ENCODE measurements at regions not wholly inside any gene's neighbourhood (a gene's known extent, or its start where the extent isn't known, plus 50 kb on each side); places are given as distances from the start of the nearest gene placed in this dataset.
"Not testable (repeated sequence)": the region's sequence is repeated elsewhere in the genome, so short reads cannot be mapped to it uniquely, and the experiment has no call there.

DNA sequence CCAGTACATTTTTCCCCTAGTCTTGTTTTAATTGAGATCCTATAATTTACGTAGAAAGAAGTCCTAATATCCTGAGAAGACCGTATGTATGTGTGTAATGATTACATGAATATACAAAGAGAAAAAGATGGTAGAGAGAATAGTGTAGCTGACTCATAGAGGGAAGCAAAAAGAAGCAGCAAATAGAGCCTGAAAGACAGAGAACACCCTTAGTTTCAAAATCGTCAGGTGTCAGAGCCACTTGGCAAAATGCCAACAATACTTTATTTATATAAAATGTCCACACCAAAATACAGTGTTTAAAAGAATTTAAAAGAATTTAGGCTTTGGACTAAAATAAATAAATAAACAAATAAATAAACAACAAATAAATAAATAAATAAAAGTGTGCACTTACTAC is 1414.1 kb upstream of the EYS start:
- no peak overlapping the region for H3K4me3 Mint-ChIP-seq

DNA sequence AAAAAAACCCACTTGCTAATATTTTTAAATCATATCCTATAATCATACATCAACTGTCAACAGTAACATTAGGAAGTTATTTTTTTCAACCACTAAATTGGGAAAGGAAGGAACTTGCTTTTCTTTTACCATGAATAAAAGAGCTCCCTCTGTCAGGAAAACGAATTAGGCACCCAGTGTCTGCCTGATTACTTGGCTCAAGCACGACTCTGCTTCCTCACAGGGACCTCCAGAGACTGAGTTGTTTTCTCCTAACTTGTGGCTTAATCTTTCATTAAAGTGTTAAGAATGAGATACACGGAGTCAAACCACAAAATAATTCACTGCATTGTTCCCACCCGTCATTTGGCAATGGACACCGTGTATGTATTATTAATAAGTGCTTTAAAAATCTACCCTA is 1405.1 kb upstream of the EYS start:
- no peak overlapping the region for H3K4me3 Mint-ChIP-seq
- no peaks in the 10 kb centered on the region for H3K9me3 ChIP-seq (ENCODE audit: control insufficient read depth, low read length, poor library complexity, severe bottlenecking)
- ATAC-seq (no peak), DNase-seq (no peak)
- no peaks in the 10 kb centered on the region for H3K4me1 Mint-ChIP-seq
- H3K36me3 Mint-ChIP-seq (ENCODE audit: low read depth) = no peaks in the 10 kb centered on the region
- H3K27ac Mint-ChIP-seq = no peak overlapping the region
- H3K27me3 Mint-ChIP-seq = no peaks in the 10 kb centered on the region

More for the DNA sequence above, 1414.1 kb upstream of the EYS start:
- H3K27ac Mint-ChIP-seq = no peak overlapping the region
- ATAC-seq (no peak), DNase-seq (no peak)
- no peaks in the 10 kb centered on the region for H3K27me3 Mint-ChIP-seq
- H3K4me1 Mint-ChIP-seq = no peaks in the 10 kb centered on the region
- H3K36me3 Mint-ChIP-seq (ENCODE audit: low read depth) = no peaks in the 10 kb centered on the region
- H3K9me3 ChIP-seq (ENCODE audit: control insufficient read depth, low read length, poor library complexity, severe bottlenecking) = no peaks in the 10 kb centered on the region

DNA sequence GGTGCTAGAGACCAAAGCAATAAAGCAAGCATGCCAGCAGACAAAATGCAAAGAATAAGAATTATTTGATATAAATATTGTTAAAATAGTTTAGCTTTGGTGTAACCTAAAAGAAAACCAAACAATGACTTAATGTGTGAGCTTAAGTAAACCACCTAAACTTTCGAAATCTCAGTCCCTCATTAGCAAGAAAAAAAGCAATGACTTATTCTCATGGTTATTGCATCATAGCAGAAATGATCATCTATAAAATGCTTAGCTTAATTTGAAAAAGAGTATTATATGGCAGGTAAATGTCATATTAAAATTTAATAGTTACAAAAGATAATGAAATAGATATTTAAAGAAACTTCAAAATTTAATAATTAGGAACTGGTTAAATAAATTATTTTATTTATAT is 1395.7 kb upstream of the EYS start:
- no peaks in the 10 kb centered on the region for H3K9me3 ChIP-seq (ENCODE audit: control insufficient read depth, low read length, poor library complexity, severe bottlenecking)
- Mint-ChIP-seq H3K27ac (no peak overlapping the region), H3K27me3 (no peaks in the 10 kb centered on the region), H3K4me1 (no peaks in the 10 kb centered on the region), H3K36me3 (ENCODE audit: low read depth) (no peaks in the 10 kb centered on the region), H3K4me3 (no peak overlapping the region)
- DNase-seq (no peak), ATAC-seq (no peak)

DNA sequence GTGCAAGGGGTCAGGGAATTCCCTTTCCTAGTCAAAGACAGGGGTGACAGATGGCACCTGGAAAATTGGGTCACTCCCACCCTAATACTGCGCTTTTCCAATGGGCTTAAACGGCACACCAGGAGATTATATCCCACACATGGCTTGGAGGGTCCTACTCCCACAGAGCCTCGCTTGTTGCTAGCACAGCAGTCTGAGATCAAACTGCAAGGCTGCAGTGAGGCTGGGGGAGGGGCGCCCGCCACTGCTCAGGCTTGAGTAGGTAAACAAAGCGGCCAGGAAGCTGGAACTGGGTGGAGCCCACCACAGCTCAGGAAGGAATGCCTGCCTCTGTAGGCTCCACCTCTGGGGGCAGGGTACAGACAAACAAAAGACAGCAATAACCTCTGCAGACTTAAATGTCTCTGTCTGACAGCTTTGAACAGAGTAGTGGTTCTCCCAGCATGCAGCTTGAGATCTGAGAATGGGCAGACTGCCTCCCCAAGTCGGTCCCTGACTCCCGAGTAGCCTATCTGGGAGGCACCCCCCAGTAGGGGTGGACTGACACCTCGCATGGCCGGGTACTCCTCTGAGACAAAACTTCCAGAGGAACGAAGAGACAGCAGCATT is 1388.7 kb upstream of the EYS start:
- not testable (repeated sequence) for H3K36me3 Mint-ChIP-seq (ENCODE audit: low read depth); H3K4me1 Mint-ChIP-seq; H3K27me3 Mint-ChIP-seq; H3K9me3 ChIP-seq (ENCODE audit: control insufficient read depth, low read length, poor library complexity, severe bottlenecking); H3K4me3 Mint-ChIP-seq; DNase-seq; ATAC-seq; H3K27ac Mint-ChIP-seq

DNA sequence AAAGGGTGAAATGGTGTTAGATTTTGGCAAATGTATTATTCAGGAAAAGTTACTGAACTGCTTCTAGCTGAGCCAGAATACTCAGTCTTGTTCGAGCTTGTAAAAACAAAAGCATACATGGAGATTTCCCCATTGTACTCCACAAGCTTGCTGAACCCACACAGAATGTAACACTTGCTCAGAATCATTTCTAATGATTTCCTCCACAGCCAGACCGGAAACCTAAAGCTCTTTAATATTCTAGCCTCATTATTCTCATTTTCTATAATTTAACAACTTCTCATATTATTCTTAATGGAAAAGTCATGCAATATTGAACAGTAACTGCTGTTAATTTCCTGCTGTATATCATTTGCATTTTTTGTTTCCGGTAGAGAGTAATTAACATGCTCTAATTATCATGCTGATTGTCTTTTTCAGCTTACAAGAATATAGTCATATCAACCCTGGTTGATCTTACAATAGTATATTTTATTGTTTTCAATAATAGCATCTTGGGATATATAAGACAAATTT is 1387.5 kb upstream of the EYS start:
- no peak overlapping the region for H3K27ac Mint-ChIP-seq
- no peaks in the 10 kb centered on the region for H3K4me1 Mint-ChIP-seq
- DNase-seq (no peak), ATAC-seq (no peak)
- H3K9me3 ChIP-seq (ENCODE audit: control insufficient read depth, low read length, poor library complexity, severe bottlenecking) = no peaks in the 10 kb centered on the region
- H3K27me3 Mint-ChIP-seq = no peaks in the 10 kb centered on the region
- H3K4me3 Mint-ChIP-seq = no peak overlapping the region
- no peaks in the 10 kb centered on the region for H3K36me3 Mint-ChIP-seq (ENCODE audit: low read depth)

DNA sequence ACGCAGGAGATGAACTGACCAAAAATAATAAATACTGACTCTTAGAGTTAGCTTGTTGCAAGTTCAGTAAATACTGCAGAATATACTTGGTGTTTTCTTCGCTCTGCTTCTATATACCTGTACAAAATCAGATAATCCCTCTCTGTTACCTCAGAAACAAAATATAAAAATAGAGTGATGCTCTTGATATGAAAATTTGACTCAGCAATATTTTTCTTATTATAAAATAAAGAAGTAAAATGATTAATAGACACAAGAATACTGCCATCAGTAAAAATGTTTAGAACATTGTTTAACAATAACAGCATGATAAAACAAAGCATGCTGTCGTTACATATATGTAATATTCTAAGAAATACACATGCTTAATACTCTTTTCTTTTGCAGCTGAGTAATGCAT is 1366.9 kb upstream of the EYS start:
- DNase-seq (no peak), ATAC-seq (no peak)
- H3K27me3 Mint-ChIP-seq = no peaks in the 10 kb centered on the region
- H3K36me3 Mint-ChIP-seq (ENCODE audit: low read depth) = no peaks in the 10 kb centered on the region
- H3K4me3 Mint-ChIP-seq = no peak overlapping the region
- no peaks in the 10 kb centered on the region for H3K9me3 ChIP-seq (ENCODE audit: control insufficient read depth, low read length, poor library complexity, severe bottlenecking)
- no peaks in the 10 kb centered on the region for H3K4me1 Mint-ChIP-seq
- H3K27ac Mint-ChIP-seq = no peak overlapping the region

DNA sequence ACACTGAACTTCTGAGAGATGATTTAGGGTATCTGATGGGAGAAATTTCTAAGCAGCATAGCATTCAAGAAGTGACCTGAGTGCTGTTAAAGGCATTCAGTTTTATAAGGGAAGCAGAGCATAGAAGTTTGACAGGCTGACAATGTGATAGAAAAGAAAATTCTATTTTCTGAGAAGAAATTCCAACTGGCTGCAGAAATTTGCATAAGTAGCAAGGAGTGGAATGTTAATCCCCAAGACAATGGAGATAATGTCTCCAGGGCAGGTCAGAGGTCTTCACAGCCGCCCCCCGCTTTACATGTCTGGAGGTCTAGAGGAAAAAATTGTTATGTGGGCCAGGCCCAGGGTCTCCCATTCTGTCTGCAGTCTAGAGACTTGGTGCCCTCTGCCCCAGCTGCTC is 1361.8 kb upstream of the EYS start:
- H3K36me3 Mint-ChIP-seq (ENCODE audit: low read depth) = no peaks in the 10 kb centered on the region
- H3K27ac Mint-ChIP-seq = no peak overlapping the region
- H3K9me3 ChIP-seq (ENCODE audit: control insufficient read depth, low read length, poor library complexity, severe bottlenecking) = no peaks in the 10 kb centered on the region
- no peak overlapping the region for H3K4me3 Mint-ChIP-seq
- no peaks in the 10 kb centered on the region for H3K27me3 Mint-ChIP-seq
- H3K4me1 Mint-ChIP-seq = no peaks in the 10 kb centered on the region
- no peak for DNase-seq
- no peak for ATAC-seq

DNA sequence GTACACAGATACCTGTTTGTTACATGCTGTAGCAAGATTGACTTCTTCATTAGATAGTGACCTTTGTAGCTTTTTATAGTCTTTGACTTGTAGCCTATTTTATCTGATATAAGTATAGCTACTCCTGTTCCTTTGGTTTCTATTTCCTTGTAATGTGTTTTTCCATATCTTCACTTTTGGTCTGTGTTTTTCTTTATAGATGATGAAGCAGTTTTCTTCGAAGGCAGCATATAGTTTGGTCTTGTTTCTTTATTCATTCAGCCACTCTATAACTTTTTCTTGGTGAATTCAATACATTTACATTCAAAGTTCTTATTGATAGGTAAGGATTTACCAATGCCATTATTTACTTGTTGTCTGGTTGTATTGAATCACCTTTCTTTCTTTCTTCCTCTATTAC is 1357.3 kb upstream of the EYS start:
- H3K27me3 Mint-ChIP-seq = no peaks in the 10 kb centered on the region
- H3K9me3 ChIP-seq (ENCODE audit: control insufficient read depth, low read length, poor library complexity, severe bottlenecking) = no peaks in the 10 kb centered on the region
- H3K27ac Mint-ChIP-seq = no peak overlapping the region
- no peak for ATAC-seq
- H3K4me1 Mint-ChIP-seq = no peaks in the 10 kb centered on the region
- no peaks in the 10 kb centered on the region for H3K36me3 Mint-ChIP-seq (ENCODE audit: low read depth)
- no peak for DNase-seq
- H3K4me3 Mint-ChIP-seq = no peak overlapping the region

DNA sequence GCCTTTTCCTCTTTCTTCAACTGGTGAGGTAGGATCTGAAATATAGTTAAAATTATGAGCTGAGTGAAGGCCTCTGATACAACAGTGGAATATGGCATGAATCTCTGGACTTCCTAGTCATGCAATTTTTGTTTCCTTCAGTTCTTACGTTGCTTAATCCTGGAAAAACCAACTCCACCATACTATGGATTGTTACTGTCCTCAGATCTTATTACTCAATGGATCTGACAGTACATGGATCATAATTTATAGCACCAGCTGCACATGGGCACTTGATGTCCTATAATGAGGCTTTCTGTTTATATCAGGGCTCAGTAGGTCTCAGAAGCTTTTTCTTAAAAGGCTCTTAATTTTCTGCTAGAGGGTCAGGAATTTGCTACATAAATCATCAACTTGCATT is 1341.0 kb upstream of the EYS start:
- no peak overlapping the region for H3K4me3 Mint-ChIP-seq
- H3K27me3 Mint-ChIP-seq = no peaks in the 10 kb centered on the region
- no peak for DNase-seq
- no peak for ATAC-seq
- H3K9me3 ChIP-seq (ENCODE audit: control insufficient read depth, low read length, poor library complexity, severe bottlenecking) = no peaks in the 10 kb centered on the region
- no peaks in the 10 kb centered on the region for H3K4me1 Mint-ChIP-seq
- H3K27ac Mint-ChIP-seq = no peak overlapping the region
- H3K36me3 Mint-ChIP-seq (ENCODE audit: low read depth) = no peaks in the 10 kb centered on the region

DNA sequence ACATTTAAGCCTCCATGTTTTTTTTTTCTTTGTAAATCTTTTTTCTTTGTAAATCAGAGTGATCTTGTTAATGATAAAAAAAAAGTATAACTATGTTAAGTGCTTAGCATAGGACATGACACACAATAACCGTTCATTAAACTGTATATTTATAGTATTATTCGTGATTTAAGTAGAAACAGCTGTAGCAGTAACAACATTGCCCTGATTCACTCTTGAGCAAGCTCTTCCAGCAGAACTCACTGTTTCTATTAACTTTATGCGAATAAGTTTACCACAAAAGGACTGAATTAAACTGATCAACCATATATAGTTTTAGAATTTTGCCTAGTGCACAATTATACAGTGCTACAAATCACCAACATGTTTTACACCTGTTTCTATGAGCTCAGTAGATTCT is 1338.0 kb upstream of the EYS start:
- no peak overlapping the region for H3K4me3 Mint-ChIP-seq
- peaks cover 2% of the 10 kb centered on the region for H3K36me3 Mint-ChIP-seq (ENCODE audit: low read depth)
- H3K27me3 Mint-ChIP-seq = no peaks in the 10 kb centered on the region
- no peaks in the 10 kb centered on the region for H3K4me1 Mint-ChIP-seq
- H3K9me3 ChIP-seq (ENCODE audit: control insufficient read depth, low read length, poor library complexity, severe bottlenecking) = peaks cover 3% of the 10 kb centered on the region
- ATAC-seq (no peak), DNase-seq (no peak)
- H3K27ac Mint-ChIP-seq = no peak overlapping the region

DNA sequence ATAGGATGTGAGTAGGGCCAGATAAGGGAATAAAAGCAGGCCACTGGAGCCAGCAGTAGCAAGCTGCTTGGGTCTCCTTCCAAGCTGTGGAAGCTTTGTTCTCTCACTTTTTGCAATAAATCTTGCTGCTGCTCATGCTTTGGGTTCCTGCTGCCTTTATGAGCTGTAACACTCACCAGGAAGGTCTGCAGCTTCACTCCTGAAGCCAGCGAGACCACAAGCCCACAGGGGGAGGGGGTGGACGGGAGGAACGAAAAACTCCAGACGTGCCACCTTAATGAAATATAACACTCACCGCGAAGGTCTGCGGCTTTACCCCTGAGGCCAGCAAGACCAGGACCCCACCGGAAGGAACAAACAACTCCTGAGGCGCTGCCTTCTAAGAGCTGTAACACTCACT is 1324.4 kb upstream of the EYS start:
- Mint-ChIP-seq H3K36me3 (ENCODE audit: low read depth) (no peaks in the 10 kb centered on the region), H3K27me3 (no peaks in the 10 kb centered on the region), H3K4me3 (no peak overlapping the region), H3K27ac (no peak overlapping the region), H3K4me1 (no peaks in the 10 kb centered on the region)
- no peaks in the 10 kb centered on the region for H3K9me3 ChIP-seq (ENCODE audit: control insufficient read depth, low read length, poor library complexity, severe bottlenecking)
- ATAC-seq = no peak
- DNase-seq = no peak

DNA sequence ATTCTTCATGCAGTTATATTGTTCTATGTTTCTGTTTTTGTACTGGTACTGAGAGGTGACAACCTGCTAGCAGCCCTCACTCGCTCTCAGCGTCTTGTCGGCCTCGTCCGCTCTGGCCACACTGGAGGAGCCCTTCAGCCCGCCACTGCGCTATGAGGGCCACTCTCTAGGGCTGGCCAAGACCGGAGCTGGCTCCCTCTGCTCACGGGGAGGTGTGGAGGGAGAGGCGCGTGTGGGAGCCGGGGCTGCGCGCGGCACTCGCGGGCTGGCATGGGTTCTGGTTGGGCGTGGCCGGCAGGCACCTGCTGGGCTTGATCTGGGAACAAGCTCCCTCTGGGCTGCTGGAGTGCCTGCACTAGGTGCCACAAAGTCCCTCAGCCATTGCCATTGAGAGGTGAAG is 1323.8 kb upstream of the EYS start:
- no peaks in the 10 kb centered on the region for H3K4me1 Mint-ChIP-seq
- no peak overlapping the region for H3K4me3 Mint-ChIP-seq
- H3K9me3 ChIP-seq (ENCODE audit: control insufficient read depth, low read length, poor library complexity, severe bottlenecking) = no peaks in the 10 kb centered on the region
- DNase-seq (no peak), ATAC-seq (no peak)
- no peaks in the 10 kb centered on the region for H3K27me3 Mint-ChIP-seq
- no peaks in the 10 kb centered on the region for H3K36me3 Mint-ChIP-seq (ENCODE audit: low read depth)
- no peak overlapping the region for H3K27ac Mint-ChIP-seq

DNA sequence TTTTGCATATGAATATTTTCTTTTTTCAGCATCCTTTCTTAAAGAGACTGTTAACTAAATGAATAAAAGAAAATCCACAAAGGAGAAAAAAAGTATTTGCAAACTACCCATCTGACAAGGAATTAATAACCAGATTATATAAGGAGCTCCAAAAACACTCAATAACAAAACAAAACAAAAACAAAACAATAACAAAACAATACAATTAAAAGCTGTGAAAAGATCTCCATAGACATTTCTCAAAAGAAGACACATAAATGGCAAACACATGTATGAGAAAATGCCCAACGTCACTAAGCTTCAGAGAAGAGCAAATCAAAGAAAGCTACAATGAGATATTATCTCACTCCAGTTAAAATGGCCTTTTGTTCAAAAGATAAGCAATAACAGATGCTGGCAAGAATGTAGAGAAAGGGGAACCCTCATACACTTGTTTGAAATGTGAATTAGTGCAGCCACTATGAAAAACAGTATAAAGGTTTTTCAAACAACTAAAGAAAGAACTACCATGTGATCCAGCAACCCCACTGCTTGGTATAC is 1310.0 kb upstream of the EYS start:
- Mint-ChIP-seq H3K4me1 (no peaks in the 10 kb centered on the region), H3K27me3 (no peaks in the 10 kb centered on the region), H3K36me3 (ENCODE audit: low read depth) (no peaks in the 10 kb centered on the region), H3K4me3 (no peak overlapping the region), H3K27ac (no peak overlapping the region)
- no peaks in the 10 kb centered on the region for H3K9me3 ChIP-seq (ENCODE audit: control insufficient read depth, low read length, poor library complexity, severe bottlenecking)
- no peak for ATAC-seq
- no peak for DNase-seq

DNA sequence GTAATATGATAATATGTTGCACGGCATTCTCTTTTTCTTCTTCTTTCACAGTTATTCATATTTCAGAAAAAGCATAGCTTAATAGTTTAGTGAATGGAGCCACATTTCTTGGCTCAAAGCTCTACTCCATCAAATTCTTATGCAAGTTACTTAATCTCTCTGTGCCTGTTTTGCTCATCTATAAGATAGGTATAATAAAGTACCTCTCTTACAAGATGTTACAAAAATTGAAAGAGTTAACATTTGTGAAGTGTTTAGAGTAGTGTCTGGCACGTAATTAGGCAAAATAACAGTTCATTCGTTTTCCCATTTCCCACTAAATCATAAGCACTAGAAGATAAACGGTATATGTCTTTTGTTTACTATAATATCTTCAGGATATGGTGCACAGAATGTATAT is 1304.4 kb upstream of the EYS start:
- Mint-ChIP-seq H3K27ac (no peak overlapping the region), H3K36me3 (ENCODE audit: low read depth) (no peaks in the 10 kb centered on the region), H3K4me3 (no peak overlapping the region), H3K27me3 (no peaks in the 10 kb centered on the region), H3K4me1 (no peaks in the 10 kb centered on the region)
- H3K9me3 ChIP-seq (ENCODE audit: control insufficient read depth, low read length, poor library complexity, severe bottlenecking) = no peaks in the 10 kb centered on the region
- DNase-seq (no peak), ATAC-seq (no peak)

All from T-helper 17 cell (primary cell).